GM11168 (cell line): ENCODE measurements at regions not wholly inside any gene's neighbourhood (a gene's known extent, or its start where the extent isn't known, plus 50 kb on each side); places are given as distances from the start of the nearest gene placed in this dataset.
"Not testable (repeated sequence)": the region's sequence is repeated elsewhere in the genome, so short reads cannot be mapped to it uniquely, and the experiment has no call there.

Experiments used
- in situ Hi-C: fragments of 300-500 bp; cut with MboI; formaldehyde crosslinking; loops from one replicate; pipeline ENCODE4 v1.12.0; 2022; ENCODE audit warnings: low sequenced_read_pairs; ENCODE audit not compliant: unreplicated experiment

- in situ Hi-C loops: no loop called here
These were observed 734.2 kb upstream of the ANO3 start for GRCh38 chr11:25597696-25598095.

GRCh38 chr11:25602149-25602548, 729.8 kb upstream of the ANO3 start:
- in situ Hi-C loops: no loop called here

GRCh38 chr11:25602959-25603358, 729.0 kb upstream of the ANO3 start:
- in situ Hi-C loops: no loop called here

- in situ Hi-C loops: no loop called here
These were observed 719.1 kb upstream of the ANO3 start for GRCh38 chr11:25612806-25613205.

- in situ Hi-C loops: no loop called here
These were observed 718.5 kb upstream of the ANO3 start for GRCh38 chr11:25613451-25613850.

- in situ Hi-C loops: no loop called here
These were observed 718.1 kb upstream of the ANO3 start for GRCh38 chr11:25613865-25614264.

- in situ Hi-C loops: no loop called here
These were observed 716.9 kb upstream of the ANO3 start for GRCh38 chr11:25615069-25615468.

GRCh38 chr11:25615841-25616240, 716.1 kb upstream of the ANO3 start:
- in situ Hi-C loops: no loop called here

GRCh38 chr11:25625094-25625493, 706.8 kb upstream of the ANO3 start:
- in situ Hi-C loops: no loop called here

- in situ Hi-C loops: no loop called here
These were observed 703.9 kb upstream of the ANO3 start for GRCh38 chr11:25628030-25628429.

- in situ Hi-C loops: no loop called here
These were observed 698.7 kb upstream of the ANO3 start for GRCh38 chr11:25633230-25633629.

- in situ Hi-C loops: not testable (repeated sequence)
These were observed 682.7 kb upstream of the ANO3 start for GRCh38 chr11:25649220-25649619.

- in situ Hi-C loops: no loop called here
These were observed 681.6 kb upstream of the ANO3 start for GRCh38 chr11:25650319-25650718.

- in situ Hi-C loops: no loop called here
These were observed 676.3 kb upstream of the ANO3 start for GRCh38 chr11:25655636-25656035.

- in situ Hi-C loops: no loop called here
These were observed 673.0 kb upstream of the ANO3 start for GRCh38 chr11:25658916-25659315.

GRCh38 chr11:25659706-25660105, 672.2 kb upstream of the ANO3 start:
- in situ Hi-C loops: no loop called here

- in situ Hi-C loops: no loop called here
These were observed 664.1 kb upstream of the ANO3 start for GRCh38 chr11:25667871-25668270.

GRCh38 chr11:25691959-25692358, 640.0 kb upstream of the ANO3 start:
- in situ Hi-C loops: no loop called here

- in situ Hi-C loops: no loop called here
These were observed 629.5 kb upstream of the ANO3 start for GRCh38 chr11:25702417-25702816.

- in situ Hi-C loops: no loop called here
These were observed 621.0 kb upstream of the ANO3 start for GRCh38 chr11:25710975-25711374.

GRCh38 chr11:25727944-25728343, 604.0 kb upstream of the ANO3 start:
- in situ Hi-C loops: no loop called here

- in situ Hi-C loops: no loop called here
These were observed 601.7 kb upstream of the ANO3 start for GRCh38 chr11:25730230-25730629.

- in situ Hi-C loops: no loop called here
These were observed 598.2 kb upstream of the ANO3 start for GRCh38 chr11:25733777-25734176.
